ENCODE measurements at regions not wholly inside any gene's neighbourhood (a gene's known extent, or its start where the extent isn't known, plus 50 kb on each side); places are given as distances from the start of the nearest gene placed in this dataset.

GRCh38 chr1:189596197-189596596 is 881.5 kb downstream of the BRINP3 start:
- no peak for TF ChIP-seq ZFX (IDR thresholded peaks at IDR 0.05; ENCODE audit: borderline replicate concordance)
- TF ChIP-seq, protein P1, sequence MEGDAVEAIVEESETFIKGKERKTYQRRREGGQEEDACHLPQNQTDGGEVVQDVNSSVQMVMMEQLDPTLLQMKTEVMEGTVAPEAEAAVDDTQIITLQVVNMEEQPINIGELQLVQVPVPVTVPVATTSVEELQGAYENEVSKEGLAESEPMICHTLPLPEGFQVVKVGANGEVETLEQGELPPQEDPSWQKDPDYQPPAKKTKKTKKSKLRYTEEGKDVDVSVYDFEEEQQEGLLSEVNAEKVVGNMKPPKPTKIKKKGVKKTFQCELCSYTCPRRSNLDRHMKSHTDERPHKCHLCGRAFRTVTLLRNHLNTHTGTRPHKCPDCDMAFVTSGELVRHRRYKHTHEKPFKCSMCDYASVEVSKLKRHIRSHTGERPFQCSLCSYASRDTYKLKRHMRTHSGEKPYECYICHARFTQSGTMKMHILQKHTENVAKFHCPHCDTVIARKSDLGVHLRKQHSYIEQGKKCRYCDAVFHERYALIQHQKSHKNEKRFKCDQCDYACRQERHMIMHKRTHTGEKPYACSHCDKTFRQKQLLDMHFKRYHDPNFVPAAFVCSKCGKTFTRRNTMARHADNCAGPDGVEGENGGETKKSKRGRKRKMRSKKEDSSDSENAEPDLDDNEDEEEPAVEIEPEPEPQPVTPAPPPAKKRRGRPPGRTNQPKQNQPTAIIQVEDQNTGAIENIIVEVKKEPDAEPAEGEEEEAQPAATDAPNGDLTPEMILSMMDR (IDR thresholded peaks at IDR 0.05), result no peak
- no peak overlapping the region for H3K27ac ChIP-seq

GRCh38 chr1:189597083-189597482 is 880.6 kb downstream of the BRINP3 start:
- H3K27ac ChIP-seq, result no peak overlapping the region
- TF ChIP-seq, protein P1 (IDR thresholded peaks at IDR 0.05), result no peak
- no peak for TF ChIP-seq ZFX (IDR thresholded peaks at IDR 0.05; ENCODE audit: borderline replicate concordance)

- no peak overlapping the region for H3K27ac ChIP-seq
- TF ChIP-seq, protein P1 (IDR thresholded peaks at IDR 0.05), result no peak
- TF ChIP-seq ZFX (IDR thresholded peaks at IDR 0.05; ENCODE audit: borderline replicate concordance), result no peak
Observed at GRCh38 chr1:189605226-189605625, 872.4 kb downstream of the BRINP3 start.

GRCh38 chr1:189606047-189606446 is 871.6 kb downstream of the BRINP3 start:
- TF ChIP-seq, protein P1 (IDR thresholded peaks at IDR 0.05), result no peak
- no peak for TF ChIP-seq ZFX (IDR thresholded peaks at IDR 0.05; ENCODE audit: borderline replicate concordance)
- no peak overlapping the region for H3K27ac ChIP-seq

DNA sequence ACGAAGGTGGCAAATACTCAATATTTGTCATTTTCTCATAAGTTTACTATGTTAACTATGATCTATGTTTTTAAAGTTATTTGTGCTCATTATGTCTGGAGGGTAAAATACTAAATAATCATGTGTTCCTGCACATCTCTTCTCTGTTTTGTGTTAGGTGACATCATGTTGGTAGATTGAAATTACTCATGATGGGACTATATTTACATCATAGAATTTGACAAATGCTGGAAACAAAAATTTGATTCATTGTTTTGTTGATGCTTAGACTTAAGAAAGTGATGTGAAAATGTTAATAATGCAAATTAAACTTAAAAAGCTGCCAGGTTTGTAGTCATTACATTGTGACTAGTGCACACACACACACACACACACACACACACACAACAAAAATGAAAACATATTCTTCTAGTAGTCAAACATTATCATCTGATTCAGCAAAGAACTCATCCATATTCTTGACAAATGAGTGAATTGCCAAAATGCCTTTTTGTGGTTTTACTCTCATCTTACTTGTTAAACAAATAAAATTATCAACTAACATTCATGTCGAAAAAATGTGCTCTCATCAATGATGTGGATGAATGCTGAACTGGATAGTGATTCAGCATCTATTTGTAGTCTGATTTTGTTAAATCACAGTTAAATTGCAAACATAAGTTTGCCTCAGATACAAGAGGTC is 870.7 kb downstream of the BRINP3 start:
- TF ChIP-seq ZFX (IDR thresholded peaks at IDR 0.05; ENCODE audit: borderline replicate concordance), result no peak
- TF ChIP-seq, protein P1 (IDR thresholded peaks at IDR 0.05), result no peak
- H3K27ac ChIP-seq, result no peak overlapping the region

- no peak overlapping the region for H3K27ac ChIP-seq
- TF ChIP-seq ZFX (IDR thresholded peaks at IDR 0.05; ENCODE audit: borderline replicate concordance), result no peak
- TF ChIP-seq, protein P1 (IDR thresholded peaks at IDR 0.05), result no peak
Observed at GRCh38 chr1:189607477-189608096, 870.1 kb downstream of the BRINP3 start.

DNA sequence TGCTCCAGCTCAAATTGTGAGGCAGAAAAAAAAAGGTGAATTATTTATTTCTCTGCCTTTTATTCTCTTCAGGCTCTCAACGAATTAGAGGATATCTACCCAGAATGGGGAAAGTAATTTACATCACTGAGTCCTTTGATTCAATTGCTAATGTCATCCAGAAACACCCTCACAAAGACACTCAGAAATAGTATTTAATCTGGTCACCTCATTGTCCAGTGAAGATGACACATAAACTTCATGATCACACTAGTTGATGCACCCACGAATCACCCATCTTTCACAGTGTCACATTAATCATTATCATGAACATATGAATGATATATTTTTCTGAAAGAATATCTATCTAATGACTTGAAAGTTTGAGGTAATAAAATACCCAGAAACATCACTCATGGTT is 868.5 kb downstream of the BRINP3 start:
- no peak overlapping the region for H3K27ac ChIP-seq
- TF ChIP-seq ZFX (IDR thresholded peaks at IDR 0.05; ENCODE audit: borderline replicate concordance), result no peak
- TF ChIP-seq, protein P1 (IDR thresholded peaks at IDR 0.05), result no peak

All from 22Rv1 (cell line).